ENCODE measurements at regions not wholly inside any gene's neighbourhood (a gene's known extent, or its start where the extent isn't known, plus 50 kb on each side); places are given as distances from the start of the nearest gene placed in this dataset.

DNA sequence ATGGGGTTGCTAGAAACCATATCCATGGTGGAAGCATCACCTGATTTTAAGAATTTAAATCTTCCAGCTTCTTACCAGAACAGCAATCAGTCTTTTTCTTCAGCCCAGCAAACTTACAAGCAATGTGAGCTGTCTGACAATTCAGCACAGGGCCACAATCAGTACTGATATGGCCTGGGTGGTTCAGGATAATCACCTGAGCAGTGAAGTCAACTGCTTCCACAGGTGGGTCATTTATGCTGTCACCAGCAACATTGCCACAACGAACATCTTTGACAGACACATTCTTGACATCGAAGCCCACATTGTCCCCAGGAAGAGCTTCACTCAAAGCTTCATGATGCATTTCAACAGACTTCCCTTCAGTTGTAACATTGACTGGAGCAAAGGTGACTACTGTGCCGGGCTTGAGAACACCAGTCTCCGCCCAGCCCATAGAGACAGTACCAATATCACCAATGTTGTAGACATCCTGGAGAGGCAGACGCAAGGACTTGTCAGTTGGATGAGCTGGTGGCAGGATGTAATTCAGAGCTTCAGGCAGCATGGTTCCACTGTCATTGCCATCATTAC lies 74.8 kb downstream of the SERINC2 start:
- no peak for TF ChIP-seq POLR2AphosphoS5 (IDR thresholded peaks at IDR 0.05)
- TF ChIP-seq EP300 (IDR thresholded peaks at IDR 0.05): no peak

Measured in sigmoid colon (tissue), 4 donors.